Gastrocnemius medialis (tissue), 4 donors: ENCODE measurements at regions not wholly inside any gene's neighbourhood (a gene's known extent, or its start where the extent isn't known, plus 50 kb on each side); places are given as distances from the start of the nearest gene placed in this dataset.

Experiments used
- POLR2A ChIP-seq, 2 donors: fragments of 450-650 bp; IDR thresholded peaks; one replicate each; pipeline ENCODE4 v1.6.1; 2017; ENCODE audit warnings: antibody characterized with exemption in 2 of 2, mild to moderate bottlenecking in 2 of 2, moderate library complexity in 2 of 2
- TF ChIP-seq, protein P1 (sequence below), 5 experiments: fragments of 450-650 bp in 3 of 5; fragments of 200-600 bp in 2 of 5; sonication (generic) in 2 of 5; IDR thresholded peaks in 4 of 5; conservative IDR thresholded peaks in 1 of 5; 1 replicate in 4 of 5; 2 replicates in 1 of 5; pipeline ENCODE4 v1.5.1; 2016 to 2019; ENCODE audit warnings: antibody characterized with exemption in 5 of 5, mild to moderate bottlenecking in 3 of 5, moderate library complexity in 3 of 5

DNA sequence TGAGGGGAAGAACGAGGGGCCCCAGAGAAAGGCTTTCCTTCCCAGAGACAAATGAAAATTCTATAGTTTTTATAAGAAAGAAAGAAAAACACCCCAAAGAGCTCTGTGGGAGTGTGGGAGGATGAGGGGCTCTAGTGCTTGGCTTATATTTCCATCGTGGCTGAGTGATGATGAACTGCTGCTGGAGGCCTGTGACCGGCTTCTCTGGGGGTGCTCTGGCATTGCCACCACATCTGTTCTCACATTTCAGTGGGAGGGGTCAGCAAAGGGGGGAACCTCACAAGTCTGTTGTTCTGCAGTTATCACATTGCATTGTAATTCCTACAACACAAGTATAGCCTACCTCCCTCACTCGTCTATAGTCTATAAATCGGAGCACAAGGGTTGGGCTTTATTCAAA is 67.6 kb upstream of the BACH2 start:
- TF ChIP-seq, protein P1, sequence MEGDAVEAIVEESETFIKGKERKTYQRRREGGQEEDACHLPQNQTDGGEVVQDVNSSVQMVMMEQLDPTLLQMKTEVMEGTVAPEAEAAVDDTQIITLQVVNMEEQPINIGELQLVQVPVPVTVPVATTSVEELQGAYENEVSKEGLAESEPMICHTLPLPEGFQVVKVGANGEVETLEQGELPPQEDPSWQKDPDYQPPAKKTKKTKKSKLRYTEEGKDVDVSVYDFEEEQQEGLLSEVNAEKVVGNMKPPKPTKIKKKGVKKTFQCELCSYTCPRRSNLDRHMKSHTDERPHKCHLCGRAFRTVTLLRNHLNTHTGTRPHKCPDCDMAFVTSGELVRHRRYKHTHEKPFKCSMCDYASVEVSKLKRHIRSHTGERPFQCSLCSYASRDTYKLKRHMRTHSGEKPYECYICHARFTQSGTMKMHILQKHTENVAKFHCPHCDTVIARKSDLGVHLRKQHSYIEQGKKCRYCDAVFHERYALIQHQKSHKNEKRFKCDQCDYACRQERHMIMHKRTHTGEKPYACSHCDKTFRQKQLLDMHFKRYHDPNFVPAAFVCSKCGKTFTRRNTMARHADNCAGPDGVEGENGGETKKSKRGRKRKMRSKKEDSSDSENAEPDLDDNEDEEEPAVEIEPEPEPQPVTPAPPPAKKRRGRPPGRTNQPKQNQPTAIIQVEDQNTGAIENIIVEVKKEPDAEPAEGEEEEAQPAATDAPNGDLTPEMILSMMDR (IDR thresholded peaks at IDR 0.05 in 4 of 5, conservative IDR thresholded peaks at IDR 0.05 in 1 of 5), result no peak
- no peak for TF ChIP-seq POLR2A (IDR thresholded peaks at IDR 0.05)
